Activated CD4-positive, alpha-beta T cell treated with anti-CD3 and anti-CD28 coated beads for 1 hour (primary cell): ENCODE measurements at regions not wholly inside any gene's neighbourhood (a gene's known extent, or its start where the extent isn't known, plus 50 kb on each side); places are given as distances from the start of the nearest gene placed in this dataset.

Experiments
- DNase-seq: peaks from one replicate; pipeline ENCODE4 v3.0.0-alpha.2; 2020

DNA sequence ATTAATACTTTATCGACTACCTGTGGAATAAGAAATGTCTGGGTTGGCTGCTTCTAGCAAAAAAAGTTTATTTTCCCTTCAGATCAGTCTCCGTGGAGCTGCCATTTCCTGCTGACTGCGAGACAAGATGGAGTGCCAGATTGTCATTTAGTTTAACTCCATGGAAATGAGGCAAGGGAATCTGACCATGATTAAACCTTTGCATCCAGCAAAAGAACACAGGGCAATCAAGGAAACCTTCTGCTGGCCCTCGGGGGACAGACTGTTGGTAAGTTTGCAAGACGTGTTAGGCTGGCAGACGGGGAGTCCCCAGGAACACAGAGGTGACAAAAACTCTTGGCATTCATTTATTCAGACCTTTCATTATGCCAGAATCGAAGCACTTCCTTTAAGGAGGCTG, 52.2 kb upstream of the SPACA1 start:
- DNase-seq: no peak

DNA sequence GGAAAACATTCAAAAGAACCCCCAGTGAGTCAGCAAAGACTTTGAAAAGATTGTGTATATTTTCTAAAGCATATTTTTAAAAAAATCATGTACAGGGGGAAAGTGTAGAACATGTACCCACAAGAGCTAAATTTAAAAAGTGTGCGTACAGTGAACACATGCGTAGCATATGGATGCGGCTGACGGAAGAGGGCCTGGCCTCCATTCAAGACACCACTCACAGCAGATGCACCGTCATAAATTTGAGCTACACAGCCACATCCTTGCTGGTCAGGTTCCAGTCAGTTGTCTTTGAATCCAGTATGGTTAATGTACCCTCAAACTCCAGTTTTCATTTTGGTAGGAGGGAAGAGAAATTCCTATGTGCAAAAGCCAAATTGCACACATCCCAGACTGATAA, 54.3 kb upstream of the SPACA1 start:
- no peak for DNase-seq

DNA sequence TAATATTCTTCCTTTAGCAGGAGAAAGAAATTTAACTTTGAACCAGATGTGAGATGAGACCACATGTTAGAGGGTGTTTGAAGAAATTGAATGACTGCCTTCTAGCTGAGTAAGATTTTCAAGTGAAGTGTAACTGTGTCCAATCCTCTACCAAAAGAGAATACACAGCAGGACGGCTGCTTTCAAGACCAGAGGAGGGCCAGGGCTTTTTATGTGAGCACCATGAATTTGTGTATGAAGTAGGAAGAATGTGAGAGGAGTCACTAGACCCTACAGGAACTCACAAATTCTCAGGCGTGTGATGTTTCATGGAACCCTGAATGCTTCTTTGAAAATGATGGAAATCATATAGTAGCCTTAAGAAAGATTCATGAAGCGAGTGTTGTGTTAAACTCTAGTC, 56.8 kb upstream of the SPACA1 start:
- no peak for DNase-seq

GRCh38 chr6:87982134-87982533, 65.5 kb upstream of the SPACA1 start:
- no peak for DNase-seq

DNA sequence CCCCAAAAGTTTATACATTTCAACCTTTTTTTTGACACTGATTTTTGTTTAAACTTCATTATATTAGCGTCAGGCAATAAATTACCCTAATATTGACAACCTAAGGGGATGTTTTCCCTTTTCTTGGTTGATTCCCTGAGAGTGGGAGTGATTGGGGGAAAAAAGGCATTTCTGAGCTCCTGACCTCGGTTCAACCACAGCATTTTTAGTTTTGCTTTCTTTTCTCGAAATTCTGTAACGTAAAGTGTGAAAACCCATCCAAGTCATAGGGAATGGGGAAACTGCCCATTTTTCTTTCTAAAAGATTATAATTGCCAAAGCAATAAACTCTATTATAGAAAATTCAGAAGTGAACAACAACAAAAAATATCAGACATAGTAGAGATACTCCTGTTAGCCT, 67.9 kb upstream of the SPACA1 start:
- DNase-seq: no peak

GRCh38 chr6:87976616-87977015, 71.0 kb upstream of the SPACA1 start:
- DNase-seq: no peak

DNA sequence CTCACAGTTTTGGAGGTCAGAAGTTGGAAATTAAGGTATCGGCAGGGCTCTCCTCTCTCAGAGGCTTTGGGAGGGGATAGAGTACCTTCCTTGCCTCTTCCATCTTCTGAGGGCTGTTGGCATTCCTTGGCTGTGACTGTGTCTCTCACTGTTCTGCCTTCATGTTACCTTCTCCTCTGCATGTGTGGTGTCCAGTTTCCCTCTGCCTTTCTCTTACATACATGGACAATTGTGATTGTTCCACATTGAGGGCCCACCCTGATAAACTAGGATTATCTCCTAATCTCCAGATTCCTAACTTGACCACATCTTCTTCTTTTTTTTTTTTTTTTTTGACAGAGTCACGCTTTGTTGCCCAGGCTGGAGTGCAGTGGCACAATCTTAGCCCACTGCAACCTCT, 72.1 kb upstream of the SPACA1 start:
- no peak for DNase-seq

GRCh38 chr6:87972279-87972678, 75.4 kb upstream of the SPACA1 start:
- DNase-seq: no peak

- no peak for DNase-seq
Measured at GRCh38 chr6:87971605-87972262, 75.9 kb upstream of the SPACA1 start.

DNA sequence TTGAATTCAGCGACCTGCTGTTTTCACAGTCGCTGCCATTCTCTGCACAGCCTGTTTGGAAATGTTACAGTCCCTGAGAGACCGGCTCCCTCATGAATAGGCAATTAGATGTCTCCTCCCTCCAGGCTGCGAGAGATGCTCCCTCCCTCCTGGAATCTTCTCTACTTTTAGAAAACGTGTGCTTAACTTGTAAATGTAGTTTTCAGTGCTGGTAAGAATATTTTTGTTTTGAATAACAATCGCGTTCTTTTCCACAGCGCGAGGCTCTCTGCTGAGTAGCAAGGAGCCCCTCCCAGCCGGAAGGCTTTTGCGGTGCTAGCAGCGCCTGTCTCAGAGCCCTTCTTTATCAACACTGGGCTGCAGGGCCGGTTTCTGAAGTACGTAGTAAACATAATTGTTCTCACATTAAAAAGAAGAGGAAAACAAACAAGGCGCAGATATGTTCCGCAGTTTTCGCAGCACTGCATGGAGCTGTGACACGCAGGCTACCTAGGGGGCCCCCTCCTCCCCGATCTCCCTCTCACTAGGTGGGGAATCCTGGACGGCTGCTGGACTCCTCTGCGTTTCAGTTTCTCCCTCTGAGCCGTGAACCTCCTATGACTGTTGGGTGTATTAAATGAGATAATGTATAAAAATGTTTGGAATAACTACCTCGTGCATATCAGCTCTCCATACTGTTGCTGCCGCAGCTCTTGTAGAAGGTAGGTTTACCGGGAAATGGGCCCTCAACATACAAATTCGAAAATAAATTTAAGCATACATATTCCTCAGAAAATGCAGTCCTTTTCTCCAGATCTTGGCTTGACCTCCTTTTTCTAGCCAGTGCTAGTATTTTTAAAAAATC, 79.0 kb upstream of the SPACA1 start:
- no peak for DNase-seq

GRCh38 chr6:87965806-87966205, 81.8 kb upstream of the SPACA1 start:
- DNase-seq: no peak

DNA sequence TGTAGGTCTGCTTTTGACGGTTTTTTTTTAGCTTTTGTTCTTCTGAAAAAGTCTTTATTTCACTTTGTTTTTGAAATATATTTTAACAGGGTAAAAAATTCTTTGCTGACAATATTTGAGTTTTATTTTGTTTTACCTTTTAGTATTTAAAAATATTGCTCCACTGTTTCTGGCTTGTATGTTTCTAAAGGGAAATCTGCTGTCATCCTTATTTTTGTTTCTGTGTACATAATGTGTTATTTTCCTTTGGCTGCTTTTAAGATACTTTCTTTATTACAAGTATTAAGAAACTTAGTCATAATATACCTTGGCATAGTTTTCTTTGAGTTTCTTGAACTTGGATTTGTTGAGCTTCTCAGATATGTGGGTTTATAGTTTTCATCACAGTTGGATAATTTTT, 88.6 kb upstream of the SPACA1 start:
- DNase-seq: no peak

GRCh38 chr6:87951751-87952150, 95.9 kb upstream of the SPACA1 start:
- no peak for DNase-seq

DNA sequence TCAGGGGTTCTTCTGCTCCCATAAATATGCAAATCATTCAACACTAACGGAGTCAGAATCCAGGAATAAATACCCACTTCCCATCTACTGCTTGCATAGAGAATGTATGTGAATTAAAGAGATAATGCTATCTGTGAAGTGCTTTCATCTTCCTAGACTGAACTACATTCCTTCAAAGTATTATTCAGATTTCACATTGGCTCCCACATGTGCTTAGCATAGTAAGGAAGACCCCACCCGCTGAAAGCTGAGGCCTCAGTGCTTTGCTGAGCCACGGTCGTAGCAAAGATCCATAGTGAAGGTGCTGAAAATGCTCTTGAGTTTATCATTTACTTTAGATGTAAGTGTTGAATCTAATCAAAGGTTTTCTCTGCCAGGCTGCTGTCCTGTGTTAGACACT, 97.0 kb upstream of the SPACA1 start:
- DNase-seq: no peak

GRCh38 chr6:87949194-87949593, 98.4 kb upstream of the SPACA1 start:
- no peak for DNase-seq

DNA sequence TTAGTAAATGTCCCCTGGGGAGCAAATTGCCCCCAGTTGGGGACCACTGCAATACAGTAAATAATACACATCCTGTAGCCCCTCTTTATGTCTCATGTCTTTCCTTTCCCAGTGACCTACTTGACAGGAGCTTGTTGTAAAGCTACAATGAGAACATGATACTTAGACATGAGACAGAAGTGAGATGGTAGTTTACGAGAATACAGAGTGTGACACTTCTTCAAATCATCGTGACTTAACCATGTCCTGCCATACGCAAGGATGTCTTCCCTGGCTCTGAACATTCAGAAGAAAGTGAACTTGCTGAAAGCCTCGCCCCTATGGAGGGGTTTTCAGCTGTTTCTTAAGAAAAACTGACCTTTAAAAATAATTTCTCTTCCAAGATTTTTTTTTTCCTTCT, 101.0 kb upstream of the SPACA1 start:
- DNase-seq: no peak

DNA sequence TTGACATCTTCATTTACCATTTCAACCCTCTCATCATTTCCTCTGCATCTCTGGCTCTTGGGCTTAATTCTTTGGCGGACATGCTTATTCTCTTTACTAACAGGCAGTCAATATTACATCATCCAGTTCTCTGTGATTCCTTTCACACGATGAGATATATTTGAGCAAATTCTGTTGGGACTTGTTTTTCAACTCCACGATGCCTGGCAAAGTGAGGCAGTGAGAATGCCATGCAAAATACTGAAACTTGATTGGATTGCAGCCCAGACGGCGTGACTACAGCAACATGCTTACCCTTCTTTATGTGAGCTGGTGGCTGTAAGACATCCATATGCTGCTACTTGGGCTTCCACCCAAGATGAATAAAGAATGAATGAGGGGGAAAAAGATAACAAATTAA, 101.7 kb upstream of the SPACA1 start:
- no peak for DNase-seq

DNA sequence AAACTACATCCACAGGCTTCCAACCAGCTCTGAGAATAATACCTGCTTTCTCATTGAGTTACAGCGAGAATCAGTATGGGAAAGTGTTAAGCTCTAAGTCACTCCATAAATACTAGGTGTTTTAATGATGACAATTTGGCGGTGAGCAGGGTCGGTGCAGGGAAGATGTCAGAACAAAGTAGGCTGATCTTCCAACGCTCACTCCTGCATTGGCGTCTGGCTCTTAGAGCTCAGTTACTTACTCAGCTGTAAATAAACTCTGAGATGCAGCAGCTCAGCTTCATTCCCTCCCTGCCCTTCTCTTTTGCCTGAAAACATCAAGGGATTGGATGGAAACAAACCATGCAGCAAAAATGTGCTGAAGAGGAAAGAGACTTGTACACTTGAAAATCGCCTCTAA, 102.5 kb upstream of the SPACA1 start:
- DNase-seq: no peak

DNA sequence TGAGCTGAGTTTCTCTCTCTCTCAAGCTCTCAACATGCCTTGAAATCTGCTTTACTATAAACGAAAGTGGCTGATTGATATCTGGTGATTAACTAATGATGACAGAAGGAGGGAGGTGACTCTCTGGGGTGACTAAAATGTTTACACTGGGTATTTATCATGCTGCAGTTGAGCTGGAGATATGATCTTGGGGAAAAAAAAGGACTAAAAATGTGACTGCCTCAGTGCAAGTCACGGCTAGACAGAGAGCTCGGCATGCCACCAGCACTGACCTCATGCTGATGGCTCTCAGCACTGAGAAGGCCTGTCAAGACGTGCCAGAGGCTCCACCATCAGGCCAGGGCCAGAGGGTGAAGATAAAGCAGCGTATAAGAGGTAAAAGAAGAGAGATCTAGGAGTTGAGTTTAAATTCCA, 103.1 kb upstream of the SPACA1 start:
- no peak for DNase-seq

DNA sequence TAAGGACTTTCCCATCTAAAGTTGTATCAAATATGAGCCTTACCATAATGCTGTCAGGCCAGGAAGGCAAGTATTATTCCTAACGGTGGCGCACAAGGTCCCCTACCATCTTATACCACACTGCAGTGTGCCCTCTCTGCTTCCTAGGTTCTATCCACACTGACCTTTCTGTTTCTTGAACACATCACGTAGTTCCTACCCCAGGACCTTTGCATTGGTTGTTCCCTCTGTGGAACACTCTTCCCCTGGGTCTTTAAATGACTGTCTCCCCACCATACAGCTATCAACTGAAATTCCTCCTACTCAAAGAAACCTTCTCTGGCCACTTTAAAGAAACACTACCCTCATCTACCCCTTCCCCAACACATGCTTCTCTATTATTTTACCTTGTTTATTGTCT, 104.5 kb upstream of the SPACA1 start:
- DNase-seq: no peak

DNA sequence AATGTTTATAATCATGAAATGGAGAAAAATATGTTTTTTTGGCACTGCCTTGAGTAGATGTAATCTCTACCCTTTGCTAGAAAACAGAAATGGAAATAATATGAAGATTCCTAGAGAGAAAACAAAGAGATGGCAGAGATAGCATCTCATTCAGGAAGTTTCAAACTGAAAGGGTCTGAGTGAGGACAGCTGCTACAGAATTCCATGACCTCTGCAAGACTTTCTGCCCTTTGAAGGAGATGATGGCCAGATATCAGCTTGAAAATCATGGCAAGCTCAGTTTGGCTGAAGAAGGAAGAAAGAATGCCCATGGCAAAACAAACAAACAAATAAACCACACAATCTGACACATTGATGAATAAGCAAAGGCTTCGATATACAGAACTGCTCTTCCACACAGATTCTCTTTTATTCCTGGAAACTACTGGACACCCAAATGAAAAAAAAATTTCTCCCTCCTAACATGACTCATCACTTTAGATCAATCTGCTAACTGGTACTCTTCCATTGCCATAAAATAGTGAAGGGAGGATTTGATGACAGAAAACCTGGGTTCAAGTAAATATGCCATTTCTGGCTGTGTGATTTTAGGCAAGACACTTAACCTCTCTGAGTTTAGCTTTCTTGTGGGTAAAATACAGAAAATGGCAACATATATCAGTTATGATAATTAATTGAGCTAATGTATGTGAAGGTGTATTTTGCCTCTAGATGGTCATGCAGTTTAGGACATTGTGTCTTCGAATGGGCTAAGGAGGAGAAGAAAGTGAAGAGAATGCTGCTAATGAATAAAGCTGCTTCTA, 105.9 kb upstream of the SPACA1 start:
- DNase-seq: no peak

DNA sequence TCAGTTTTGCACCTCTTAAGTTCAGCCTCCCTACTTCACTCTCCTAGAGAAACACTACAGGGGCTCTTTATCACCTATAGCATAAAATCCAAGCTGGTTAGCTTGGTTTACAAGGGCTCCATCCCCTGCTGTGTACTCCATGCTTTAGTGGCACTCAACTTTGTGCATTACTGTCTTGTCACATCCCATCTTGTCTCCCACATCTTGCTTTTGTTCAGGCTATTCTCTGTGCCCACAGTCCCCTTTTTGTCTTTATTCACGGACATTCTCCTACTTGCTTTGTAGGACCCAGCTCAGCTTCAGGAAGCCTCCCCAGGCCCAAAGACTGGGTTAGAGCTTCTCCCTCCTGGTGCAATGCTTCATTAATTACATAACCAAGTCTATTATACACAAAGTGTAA, 107.9 kb upstream of the SPACA1 start:
- no peak for DNase-seq

DNA sequence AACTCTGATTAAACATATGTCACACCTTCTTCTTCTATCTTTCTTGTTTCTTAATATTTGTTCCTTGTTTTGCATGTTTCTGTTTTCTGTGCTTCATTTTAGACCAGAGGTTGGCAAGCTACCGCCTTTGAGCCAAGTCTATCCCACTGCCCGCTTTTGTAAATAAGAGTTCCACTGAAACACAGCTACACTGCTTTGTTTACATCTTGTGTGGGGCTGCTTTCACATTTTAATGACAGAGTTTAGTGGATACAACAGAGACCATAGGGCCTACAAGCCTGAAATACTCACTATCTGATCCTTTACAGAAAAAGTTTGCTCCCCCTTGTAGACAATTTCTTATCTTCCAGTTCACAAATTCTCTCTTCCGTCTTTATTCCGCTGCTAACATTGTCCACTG, 109.4 kb upstream of the SPACA1 start:
- no peak for DNase-seq

DNA sequence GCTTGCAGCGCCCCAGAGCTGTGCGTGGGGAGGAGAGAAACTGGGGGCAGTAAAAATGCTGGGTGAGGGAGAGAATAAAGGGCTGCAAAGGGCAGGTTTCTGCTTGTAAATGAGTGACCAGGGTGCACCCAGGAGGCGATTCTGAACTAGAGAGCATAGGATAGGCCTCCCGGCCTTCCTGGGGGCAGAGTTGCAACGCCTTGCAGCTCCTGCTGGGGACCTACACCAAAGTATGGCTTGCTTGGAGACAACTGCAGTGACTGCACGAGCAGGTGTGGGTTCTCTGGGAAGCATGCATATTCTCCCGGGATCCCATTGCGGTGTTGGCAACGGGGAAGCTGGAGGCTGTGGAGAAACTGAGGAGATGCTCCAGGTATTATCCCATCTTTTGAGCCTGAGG, 111.6 kb upstream of the SPACA1 start:
- no peak for DNase-seq
